GM12891 (cell line): ENCODE measurements at regions not wholly inside any gene's neighbourhood (a gene's known extent, or its start where the extent isn't known, plus 50 kb on each side); places are given as distances from the start of the nearest gene placed in this dataset.

Source experiments
- POLR2A ChIP-seq: IDR thresholded peaks from 2 replicates; pipeline ENCODE4 v1.6.1; 2011; ENCODE audit warnings: low read depth, low read length, control low read depth
- POLR2AphosphoS5 ChIP-seq: IDR thresholded peaks from 2 replicates; pipeline ENCODE4 v1.6.1; 2011; ENCODE audit warnings: low read depth, low read length, control low read depth
- POU2F2 ChIP-seq: IDR thresholded peaks from 2 replicates; pipeline ENCODE4 v1.6.1; 2011; ENCODE audit warnings: low read depth, mild to moderate bottlenecking, control low read depth, low read length, moderate library complexity

DNA sequence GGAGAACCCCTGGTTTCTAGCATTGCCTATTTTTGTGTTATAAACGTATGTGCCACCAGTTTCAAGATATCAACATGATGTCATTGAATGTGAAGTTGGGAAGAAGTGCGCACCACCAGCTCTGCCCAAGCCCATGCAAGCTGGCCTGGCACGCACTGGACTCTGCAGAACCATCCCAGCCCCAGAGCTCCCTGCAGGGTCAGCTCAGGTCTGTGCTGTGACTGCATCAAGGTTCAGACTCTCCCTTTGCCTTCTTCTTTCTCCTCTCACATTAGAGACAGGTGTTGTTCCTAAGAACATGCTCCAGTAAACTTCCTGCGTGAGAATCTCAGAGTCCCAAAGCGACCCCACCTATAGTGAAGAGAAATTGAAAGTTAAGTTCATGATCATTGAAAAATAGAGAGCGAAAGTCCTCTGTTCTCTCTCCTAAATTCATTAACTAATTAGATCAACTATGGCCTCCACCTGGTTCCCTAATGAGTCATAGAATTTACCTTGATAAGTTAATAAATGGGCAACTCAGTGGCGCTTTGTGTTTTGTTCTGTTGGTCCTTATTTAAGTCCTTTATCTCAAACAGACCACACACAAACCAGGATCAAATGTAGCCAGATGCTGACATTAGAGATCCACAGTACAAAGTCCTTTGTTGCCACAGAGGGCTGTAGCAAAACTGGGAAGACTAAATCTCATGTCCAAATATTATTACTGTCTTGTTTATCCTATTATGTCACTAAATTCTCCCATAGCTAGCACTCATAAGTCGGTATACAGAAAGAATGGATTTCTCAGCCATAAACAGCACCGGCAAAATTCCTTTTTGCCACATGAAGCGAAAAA, 432.3 kb downstream of the STK39 start:
- TF ChIP-seq POLR2A (no peak), POLR2AphosphoS5 (no peak), POU2F2 (no peak)
